PC-9 (cell line): ENCODE measurements at regions not wholly inside any gene's neighbourhood (a gene's known extent, or its start where the extent isn't known, plus 50 kb on each side); places are given as distances from the start of the nearest gene placed in this dataset.

Source experiments
- BruUV-seq: library from RNA; stranded (reverse); fragments of 400-500 nt; replicated peaks from 2 replicates; lab custom pipeline; 2021; lab: Mats Ljungman, UMichigan
- CTCF ChIA-PET: fragments of 300-600 bp; sonication (Branson Sonifier 250); formaldehyde crosslinking; loops from one replicate; lab custom pipeline; 2022; ENCODE audit warnings: antibody characterized with exemption; lab: Charles Lee
- POLR2A ChIA-PET: fragments of 300-600 bp; sonication (Branson Sonifier 250); formaldehyde crosslinking; loops from one replicate; lab custom pipeline; 2022; ENCODE audit warnings: antibody characterized with exemption; ENCODE audit not compliant: unreplicated experiment; lab: Charles Lee
- DNase-seq, 2 experiments: peaks; one replicate each; pipeline versions ENCODE4 v3.0.0 to v3.0.0-alpha.2; 2015 to 2022; ENCODE audit warnings: mixed read lengths in 1 of 2
- H2AFZ ChIP-seq: fragments of 200-600 bp; sonication (generic); 2 replicates; pipeline ENCODE4 v1.8.1; 2017; ENCODE audit warnings: antibody characterized with exemption
- H3F3A ChIP-seq: fragments of 200-600 bp; sonication (generic); 2 replicates; pipeline ENCODE4 v1.8.1; 2017; ENCODE audit warnings: antibody characterized with exemption, mild to moderate bottlenecking, low read depth; ENCODE audit not compliant: insufficient read depth
- H3K27ac ChIP-seq: fragments of 200-600 bp; sonication (generic); 2 replicates; pipeline ENCODE4 v1.6.1; 2016; ENCODE audit warnings: mixed run types
- H3K27me3 ChIP-seq: fragments of 200-600 bp; sonication (generic); 2 replicates; pipeline ENCODE4 v1.6.1; 2016; ENCODE audit warnings: low read depth, mixed run types; ENCODE audit not compliant: insufficient read depth
- H3K36me3 ChIP-seq: fragments of 200-600 bp; sonication (generic); 2 replicates; pipeline ENCODE4 v1.6.1; 2016; ENCODE audit warnings: low read depth, mixed run types
- H3K4me1 ChIP-seq: fragments of 200-600 bp; sonication (generic); replicated peaks from 2 replicates; pipeline ENCODE4 v1.6.1; 2016; ENCODE audit warnings: mixed run types; ENCODE audit not compliant: insufficient read depth
- H3K4me2 ChIP-seq: fragments of 200-600 bp; sonication (generic); 2 replicates; pipeline ENCODE4 v1.6.1; 2017; ENCODE audit warnings: mixed run types
- H3K4me3 ChIP-seq: fragments of 200-600 bp; sonication (generic); 2 replicates; pipeline ENCODE4 v1.6.1; 2016; ENCODE audit warnings: mixed run types
- H3K79me2 ChIP-seq: fragments of 200-600 bp; sonication (generic); 2 replicates; pipeline ENCODE4 v1.6.1; 2017; ENCODE audit warnings: low read depth, mixed run types
- H3K9me2 ChIP-seq: fragments of 200-600 bp; sonication (generic); 2 replicates; pipeline ENCODE4 v1.8.1; 2017; ENCODE audit warnings: mild to moderate bottlenecking; ENCODE audit not compliant: insufficient read depth
- H3K9me3 ChIP-seq: fragments of 200-600 bp; sonication (generic); 2 replicates; pipeline ENCODE4 v1.8.1; 2016; ENCODE audit warnings: low read depth; ENCODE audit not compliant: insufficient read depth
- H4K20me1 ChIP-seq: fragments of 200-600 bp; sonication (generic); 2 replicates; pipeline ENCODE4 v1.8.1; 2017; ENCODE audit not compliant: insufficient read depth
- CTCF ChIP-seq: fragments of 200-600 bp; sonication (generic); conservative IDR thresholded peaks from 2 replicates; pipeline ENCODE4 v1.6.1; 2017; ENCODE audit warnings: mixed run types, antibody characterized with exemption, mild to moderate bottlenecking, moderate library complexity
- EZH2 ChIP-seq: fragments of 200-600 bp; sonication (generic); IDR thresholded peaks from 2 replicates; pipeline ENCODE4 v1.8.0; 2017; ENCODE audit warnings: antibody characterized with exemption, low read depth
- intact Hi-C: fragments of 100-400 bp; cut with micrococcal nuclease; formaldehyde crosslinking; loops from one replicate; pipeline ENCODE4 v1.10.0; 2022; ENCODE audit not compliant: unreplicated experiment

DNA sequence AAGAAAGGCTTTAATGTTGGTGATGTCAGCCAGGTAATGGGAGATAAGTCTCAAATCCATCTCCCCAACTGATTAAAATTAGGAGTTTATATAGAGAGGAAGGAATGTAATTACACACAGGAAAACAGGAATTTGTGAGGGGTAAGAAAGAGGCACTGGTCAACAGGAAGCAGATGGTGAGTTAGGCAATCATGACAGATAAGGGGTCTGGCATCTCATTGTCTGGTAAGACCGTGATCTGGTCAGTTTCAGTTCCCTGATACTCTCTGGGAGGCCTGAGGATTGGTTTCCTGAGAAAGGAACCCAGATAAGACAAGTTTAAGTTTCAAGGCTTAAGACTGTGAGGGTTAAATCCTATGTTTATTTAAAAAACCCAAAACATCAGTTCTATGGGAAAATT, 414.7 kb upstream of the ARRDC4 start:
- no peaks in the 10 kb centered on the region for H3F3A ChIP-seq
- no peaks in the 10 kb centered on the region for H3K4me1 ChIP-seq
- H4K20me1 ChIP-seq, result no peaks in the 10 kb centered on the region
- H3K36me3 ChIP-seq, result no peaks in the 10 kb centered on the region
- intact Hi-C loops, result no loop called here
- H3K4me2 ChIP-seq, result no peak overlapping the region
- DNase-seq, result no peak
- no peak overlapping the region for H2AFZ ChIP-seq
- TF ChIP-seq EZH2, result no peak
- no peak for TF ChIP-seq CTCF
- no TSS peak for BruUV-seq
- H3K79me2 ChIP-seq, result no peaks in the 10 kb centered on the region
- no peak overlapping the region for H3K4me3 ChIP-seq
- no peaks in the 10 kb centered on the region for H3K27me3 ChIP-seq
- H3K27ac ChIP-seq, result no peak overlapping the region
- H3K9me3 ChIP-seq, result no peaks in the 10 kb centered on the region; the same call in 1 of the 2 replicates
- no peaks in the 10 kb centered on the region for H3K9me2 ChIP-seq
- ChIA-PET CTCF (no interaction called here), POLR2A (no interaction called here)

DNA sequence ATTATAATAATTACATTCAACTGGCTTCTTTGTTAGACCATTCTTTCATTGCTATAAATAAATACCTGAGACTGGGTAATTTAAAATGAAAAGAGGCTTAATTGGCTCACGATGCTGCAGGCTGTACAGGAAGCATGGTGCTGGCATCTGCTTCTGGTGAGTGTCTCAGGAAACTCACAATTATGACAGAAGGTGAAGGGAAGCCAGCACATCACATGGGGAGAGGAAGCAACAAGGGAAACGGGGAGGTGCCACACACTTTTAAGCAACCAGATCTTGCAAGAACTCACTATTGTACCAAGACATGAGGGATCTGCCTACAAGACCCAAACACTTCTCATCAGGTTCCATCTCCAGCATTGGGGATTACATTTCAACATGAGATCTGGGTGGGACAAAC, 413.1 kb upstream of the ARRDC4 start:
- intact Hi-C loops, result no loop called here
- Histone ChIP-seq H3K9me3 (no peaks in the 10 kb centered on the region; the same call in 1 of the 2 replicates), H3K79me2 (no peaks in the 10 kb centered on the region), H3K4me1 (no peaks in the 10 kb centered on the region), H3F3A (no peaks in the 10 kb centered on the region), H2AFZ (no peak overlapping the region), H3K27ac (no peak overlapping the region), H3K9me2 (no peaks in the 10 kb centered on the region), H3K27me3 (no peaks in the 10 kb centered on the region), H3K4me2 (no peak overlapping the region), H3K4me3 (no peak overlapping the region), H4K20me1 (no peaks in the 10 kb centered on the region), H3K36me3 (no peaks in the 10 kb centered on the region)
- TF ChIP-seq CTCF (no peak), EZH2 (no peak)
- BruUV-seq, result no TSS peak
- POLR2A ChIA-PET, result no interaction called here
- CTCF ChIA-PET, result no interaction called here
- DNase-seq, result no peak

GRCh38 chr15:97561529-97561928, 399.0 kb upstream of the ARRDC4 start:
- Histone ChIP-seq H3K9me2 (no peaks in the 10 kb centered on the region), H3K4me2 (no peak overlapping the region), H2AFZ (no peak overlapping the region), H3F3A (no peaks in the 10 kb centered on the region), H3K4me1 (no peaks in the 10 kb centered on the region), H3K27me3 (no peaks in the 10 kb centered on the region), H3K36me3 (no peaks in the 10 kb centered on the region), H3K4me3 (no peak overlapping the region), H3K79me2 (no peaks in the 10 kb centered on the region), H3K9me3 (no peaks in the 10 kb centered on the region), H3K27ac (no peak overlapping the region), H4K20me1 (no peaks in the 10 kb centered on the region)
- BruUV-seq, result no TSS peak
- ChIA-PET POLR2A (no interaction called here), CTCF (no interaction called here)
- intact Hi-C loops, result no loop called here
- no peak for DNase-seq
- TF ChIP-seq EZH2, result no peak
- TF ChIP-seq CTCF, result no peak
